Rectal smooth muscle tissue (tissue), 1 donor: ENCODE measurements at regions not wholly inside any gene's neighbourhood (a gene's known extent, or its start where the extent isn't known, plus 50 kb on each side); places are given as distances from the start of the nearest gene placed in this dataset.

Source experiments
- H3K27ac ChIP-seq: one replicate; pipeline ENCODE4 v1.7.0; 2013; ENCODE audit warnings: low read depth, low read length, inconsistent platforms
- H3K27me3 ChIP-seq: one replicate; pipeline ENCODE4 v1.7.0; 2013; ENCODE audit warnings: low read length; ENCODE audit not compliant: control insufficient read depth, insufficient read depth
- H3K36me3 ChIP-seq: one replicate; pipeline ENCODE4 v1.7.0; 2013; ENCODE audit warnings: low read length; ENCODE audit not compliant: control insufficient read depth, insufficient read depth
- H3K4me1 ChIP-seq: one replicate; pipeline ENCODE4 v1.7.0; 2013; ENCODE audit warnings: low read length; ENCODE audit not compliant: control insufficient read depth, insufficient read depth
- H3K4me3 ChIP-seq: one replicate; pipeline ENCODE4 v1.7.0; 2013; ENCODE audit warnings: low read length
- H3K9ac ChIP-seq: one replicate; pipeline ENCODE4 v1.7.0; 2013; ENCODE audit warnings: low read length

DNA sequence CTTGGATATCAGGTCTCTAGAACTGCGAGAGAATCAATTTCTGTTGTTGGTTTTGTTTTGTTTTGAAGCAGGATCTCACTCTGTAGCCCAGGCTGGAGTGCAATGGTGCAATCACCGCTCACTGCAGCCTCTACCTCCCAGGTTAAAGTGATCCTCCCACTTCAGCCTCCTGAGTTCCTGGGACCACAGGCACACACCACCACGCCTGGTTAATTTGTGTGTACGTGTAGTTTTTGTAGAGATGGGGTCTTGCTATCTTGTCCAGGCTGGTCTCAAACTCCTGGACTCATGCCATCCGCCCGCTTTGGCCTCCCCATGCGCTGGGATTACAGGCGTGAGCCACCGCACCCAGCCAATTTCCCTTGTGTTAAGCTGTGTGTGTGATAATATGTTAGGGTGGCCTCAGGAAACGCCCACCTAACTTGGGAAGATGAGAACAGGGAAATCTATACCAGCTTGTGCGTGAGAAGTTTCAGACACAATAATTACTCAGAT is 109.6 kb downstream of the SIK1 start:
- H3K4me1 ChIP-seq = no peaks in the 10 kb centered on the region
- no peak overlapping the region for H3K9ac ChIP-seq
- H3K27ac ChIP-seq = no peak overlapping the region
- no peaks in the 10 kb centered on the region for H3K36me3 ChIP-seq
- H3K4me3 ChIP-seq = no peak overlapping the region
- H3K27me3 ChIP-seq = peaks cover 2% of the 10 kb centered on the region

DNA sequence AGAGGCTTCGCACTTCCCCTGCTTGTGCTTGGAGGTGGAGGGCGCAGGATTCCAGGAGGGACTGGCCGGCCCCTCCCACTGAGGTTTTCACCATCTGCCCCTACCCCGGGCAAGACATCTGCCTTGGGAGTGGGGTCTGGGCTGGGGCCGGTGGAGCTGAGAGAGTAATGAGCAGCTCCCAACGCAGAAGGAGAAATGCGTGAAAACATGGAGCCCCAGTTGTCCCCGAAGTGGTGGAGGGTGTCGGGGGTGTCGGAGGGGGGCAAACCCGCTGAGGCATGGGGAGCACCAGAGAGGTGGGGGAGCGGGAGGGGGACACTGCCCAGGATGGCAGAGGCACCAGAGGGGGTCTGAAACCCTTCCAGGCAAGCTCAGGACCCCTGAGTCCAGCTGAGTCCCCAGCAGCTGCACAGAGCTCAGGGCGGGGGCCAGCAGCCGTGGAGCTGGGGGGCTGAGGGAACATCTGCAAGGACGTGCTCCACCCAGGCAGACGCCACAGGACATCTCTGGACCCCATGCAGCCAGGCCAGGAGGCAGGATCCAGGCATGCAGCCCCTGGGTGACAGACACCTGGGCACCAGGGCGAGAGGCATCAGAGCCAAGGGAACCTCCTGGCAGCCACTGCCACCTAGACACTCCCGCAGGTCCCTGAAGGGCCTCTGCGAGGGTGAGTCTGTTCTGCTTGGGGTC is 110.6 kb downstream of the SIK1 start:
- no peak overlapping the region for H3K9ac ChIP-seq
- H3K27me3 ChIP-seq = peaks cover 2% of the 10 kb centered on the region
- no peak overlapping the region for H3K27ac ChIP-seq
- H3K4me3 ChIP-seq = no peak overlapping the region
- no peaks in the 10 kb centered on the region for H3K4me1 ChIP-seq
- no peaks in the 10 kb centered on the region for H3K36me3 ChIP-seq

DNA sequence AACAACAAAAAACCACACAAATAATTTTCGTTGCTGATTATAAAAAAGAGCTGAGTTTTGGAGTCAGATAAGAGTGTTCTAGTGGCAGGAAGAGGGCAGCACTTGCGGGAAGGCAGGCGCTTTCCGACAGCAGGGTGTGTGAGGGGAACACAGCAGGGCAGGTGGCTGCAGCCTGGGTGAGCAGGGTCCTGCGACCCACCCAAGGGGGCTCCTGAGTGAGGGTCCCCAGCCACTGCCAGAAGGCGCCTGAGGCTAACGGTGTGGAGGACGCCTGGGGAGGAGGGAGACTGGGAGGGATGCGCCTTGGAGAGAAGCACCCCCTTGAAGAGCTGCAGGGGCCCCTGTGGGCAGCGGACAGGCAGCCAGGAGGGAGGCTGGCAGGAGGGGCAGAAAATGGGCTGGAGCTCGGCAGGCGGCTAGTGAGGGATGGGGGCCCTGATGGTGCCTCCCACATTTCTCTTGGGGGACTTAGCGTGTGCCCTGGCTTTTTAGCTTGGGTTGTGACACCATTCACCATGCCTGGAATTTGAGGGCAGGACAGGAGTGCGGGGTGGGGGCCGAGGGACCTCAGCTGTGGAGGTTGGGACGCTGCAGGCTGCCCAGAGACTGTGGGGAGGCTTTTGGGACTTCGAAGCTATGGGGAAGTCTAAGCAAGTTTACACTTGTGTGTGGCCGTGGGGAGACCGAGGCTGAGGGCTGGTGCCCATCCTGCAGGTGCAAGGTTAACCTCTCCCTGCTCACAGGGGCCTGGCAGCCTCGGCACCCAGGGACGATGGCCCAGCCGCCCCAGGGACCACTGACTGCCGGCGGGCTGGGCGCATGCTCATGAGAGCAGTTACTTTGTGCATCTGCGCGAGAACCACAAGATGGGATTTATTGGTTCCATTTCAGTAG is 111.4 kb downstream of the SIK1 start:
- Histone ChIP-seq H3K4me3 (no peak overlapping the region), H3K4me1 (no peaks in the 10 kb centered on the region), H3K27ac (no peak overlapping the region), H3K27me3 (peaks cover 2% of the 10 kb centered on the region), H3K36me3 (no peaks in the 10 kb centered on the region), H3K9ac (no peak overlapping the region)

DNA sequence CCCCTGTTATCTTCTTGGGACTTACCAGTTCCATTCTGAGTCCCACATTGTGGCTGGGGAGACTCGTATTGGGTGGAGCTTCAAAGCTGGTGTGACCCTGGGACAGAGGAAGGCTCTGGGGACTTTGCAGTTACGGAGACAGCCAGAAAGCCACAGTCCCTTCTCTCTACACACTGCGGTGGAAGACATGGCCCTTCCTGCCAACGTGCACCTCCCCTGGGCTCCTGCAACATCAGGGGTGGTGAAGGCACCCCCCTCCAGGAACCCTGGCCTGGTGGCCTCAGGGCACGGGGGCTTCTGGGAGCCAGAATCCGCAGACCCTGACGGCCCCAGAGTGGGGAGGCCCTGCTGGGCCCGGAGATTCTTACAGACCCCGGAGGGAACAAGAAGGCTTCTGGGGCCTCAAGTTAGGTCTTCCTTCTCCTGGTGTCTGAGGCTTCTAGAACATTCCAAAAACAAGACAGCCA is 113.0 kb downstream of the SIK1 start:
- Histone ChIP-seq H3K36me3 (no peaks in the 10 kb centered on the region), H3K4me1 (no peaks in the 10 kb centered on the region), H3K27ac (no peak overlapping the region), H3K27me3 (peaks cover 2% of the 10 kb centered on the region), H3K9ac (no peak overlapping the region), H3K4me3 (no peak overlapping the region)

DNA sequence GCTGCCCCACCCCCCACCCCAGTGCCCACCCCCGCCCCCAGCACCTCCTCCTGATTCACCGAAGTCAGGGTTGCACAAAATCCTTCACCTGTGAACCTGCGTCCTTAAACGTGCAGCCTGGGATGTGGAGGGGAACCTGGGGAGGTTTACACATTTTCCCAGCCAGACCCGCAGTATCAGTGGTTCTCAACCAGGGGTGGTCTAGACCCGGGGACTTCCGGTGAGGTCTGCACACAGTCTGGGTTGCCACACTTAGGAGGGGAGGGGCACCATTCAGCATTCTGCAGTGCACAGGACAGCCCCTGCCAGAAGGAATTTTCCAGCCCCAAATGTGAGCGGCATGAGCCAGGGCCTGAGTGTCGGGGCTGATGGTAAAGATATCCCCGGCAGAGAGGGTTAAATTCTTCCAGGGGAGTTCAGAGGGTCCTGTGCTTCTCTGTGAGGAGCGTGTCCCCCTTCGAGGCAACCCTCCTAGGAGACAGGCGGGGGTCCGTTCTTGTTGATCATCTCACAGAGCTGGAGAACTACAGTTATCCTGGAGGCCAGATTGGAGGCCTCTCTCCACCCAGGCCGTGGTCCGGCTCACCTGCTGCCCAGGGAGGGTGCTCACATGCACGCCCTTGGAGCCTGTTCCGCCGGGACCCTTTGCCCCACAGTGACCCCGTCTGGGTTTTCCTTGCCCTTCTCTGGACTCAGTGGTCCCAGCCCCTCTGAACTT is 113.6 kb downstream of the SIK1 start:
- no peak overlapping the region for H3K4me3 ChIP-seq
- peaks cover 2% of the 10 kb centered on the region for H3K27me3 ChIP-seq
- no peak overlapping the region for H3K27ac ChIP-seq
- H3K36me3 ChIP-seq = no peaks in the 10 kb centered on the region
- no peak overlapping the region for H3K9ac ChIP-seq
- H3K4me1 ChIP-seq = no peaks in the 10 kb centered on the region

DNA sequence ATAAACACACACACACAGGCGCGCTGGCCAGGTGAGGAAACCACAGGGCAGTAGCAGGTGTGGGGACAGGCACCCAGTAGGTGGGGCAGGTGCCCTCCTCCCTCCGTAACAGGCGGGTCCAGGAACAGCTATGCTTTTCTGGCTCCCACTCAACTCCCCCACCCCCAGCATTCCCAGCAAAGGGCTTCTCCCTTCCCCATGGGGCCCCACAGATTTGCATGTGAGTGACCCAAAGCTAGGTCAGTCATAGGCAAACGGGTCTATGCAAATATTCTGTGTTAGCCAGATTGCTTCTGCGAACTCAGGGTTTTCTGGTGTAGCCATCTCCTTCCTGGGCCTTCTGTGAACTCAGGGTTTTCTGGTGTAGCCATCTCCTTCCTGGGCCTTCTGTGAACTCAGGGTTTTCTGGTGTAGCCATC is 114.2 kb downstream of the SIK1 start:
- H3K36me3 ChIP-seq = no peaks in the 10 kb centered on the region
- H3K27ac ChIP-seq = no peak overlapping the region
- no peak overlapping the region for H3K9ac ChIP-seq
- H3K4me1 ChIP-seq = no peaks in the 10 kb centered on the region
- peaks cover 2% of the 10 kb centered on the region for H3K27me3 ChIP-seq
- H3K4me3 ChIP-seq = no peak overlapping the region

DNA sequence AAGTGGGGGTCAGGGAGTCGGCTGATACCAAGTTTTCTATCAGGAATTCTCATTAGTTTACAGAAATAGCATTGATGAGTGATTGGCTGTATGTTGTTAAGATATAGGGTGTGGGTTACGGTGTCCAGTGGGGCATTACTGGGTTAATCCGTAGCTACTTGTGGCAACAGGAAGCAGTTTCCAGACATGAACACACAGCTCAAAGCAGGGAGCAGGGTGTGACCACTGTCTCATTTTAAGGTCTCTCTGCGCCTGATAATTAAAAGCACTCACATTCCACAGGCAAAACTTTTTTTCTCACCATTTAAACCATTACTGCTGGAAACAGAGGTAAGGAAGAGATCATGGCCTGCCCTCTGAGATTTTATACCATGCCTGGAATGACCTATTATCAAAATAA is 114.9 kb downstream of the SIK1 start:
- peaks cover 2% of the 10 kb centered on the region for H3K27me3 ChIP-seq
- no peaks in the 10 kb centered on the region for H3K4me1 ChIP-seq
- no peaks in the 10 kb centered on the region for H3K36me3 ChIP-seq
- no peak overlapping the region for H3K27ac ChIP-seq
- H3K4me3 ChIP-seq = no peak overlapping the region
- H3K9ac ChIP-seq = no peak overlapping the region

DNA sequence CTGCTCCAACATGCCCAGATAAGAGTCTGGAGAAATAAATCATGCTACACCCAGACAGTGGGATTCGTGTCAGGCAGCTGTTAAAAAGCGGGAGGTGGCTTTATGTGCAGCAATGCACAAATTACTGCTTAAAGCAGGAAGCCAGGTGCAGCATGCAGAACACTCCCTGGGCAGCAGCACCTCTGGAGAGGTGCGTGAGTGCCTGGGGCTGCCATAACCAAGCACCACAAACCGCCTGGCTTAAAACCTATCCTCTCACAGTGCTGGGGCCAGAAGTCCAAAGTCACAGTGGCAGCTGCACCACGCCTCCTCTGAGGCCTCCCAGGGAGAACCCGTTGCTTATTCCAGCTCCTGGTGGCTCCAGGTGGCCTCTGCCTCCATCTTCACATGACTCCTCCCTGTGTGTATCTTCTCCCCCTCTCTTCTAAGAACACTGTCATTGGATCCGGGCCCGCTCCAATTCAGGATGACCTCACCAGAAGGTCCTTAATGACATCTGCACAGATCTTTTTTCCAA is 115.6 kb downstream of the SIK1 start:
- Histone ChIP-seq H3K9ac (no peak overlapping the region), H3K4me1 (no peaks in the 10 kb centered on the region), H3K27me3 (peaks cover 2% of the 10 kb centered on the region), H3K4me3 (no peak overlapping the region), H3K27ac (no peak overlapping the region), H3K36me3 (no peaks in the 10 kb centered on the region)

DNA sequence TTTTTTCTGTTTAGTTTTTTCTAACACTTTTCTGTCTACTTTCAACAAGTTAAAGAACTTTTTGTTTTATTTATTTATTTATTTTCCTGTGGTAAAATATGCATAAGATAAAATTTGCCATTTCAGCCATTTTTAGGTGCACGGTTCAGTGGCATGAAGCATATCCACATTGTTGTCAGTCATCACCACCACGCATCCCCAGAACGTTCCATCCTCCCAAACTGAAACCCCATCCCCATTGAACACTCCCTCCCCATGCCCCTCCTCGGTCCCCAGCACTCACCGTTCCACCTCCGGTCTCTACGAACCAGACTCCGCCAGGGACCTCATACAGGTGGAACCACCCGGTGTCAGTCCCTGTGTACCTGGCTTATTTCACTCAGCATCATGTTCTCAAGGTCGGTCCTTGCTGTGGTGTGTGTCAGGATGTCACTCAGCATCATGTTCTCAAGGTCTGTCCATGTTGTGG is 118.1 kb downstream of the SIK1 start:
- H3K9ac ChIP-seq = no peak overlapping the region
- H3K27ac ChIP-seq = no peak overlapping the region
- no peak overlapping the region for H3K4me3 ChIP-seq
- no peaks in the 10 kb centered on the region for H3K27me3 ChIP-seq
- H3K36me3 ChIP-seq = no peaks in the 10 kb centered on the region
- no peaks in the 10 kb centered on the region for H3K4me1 ChIP-seq

DNA sequence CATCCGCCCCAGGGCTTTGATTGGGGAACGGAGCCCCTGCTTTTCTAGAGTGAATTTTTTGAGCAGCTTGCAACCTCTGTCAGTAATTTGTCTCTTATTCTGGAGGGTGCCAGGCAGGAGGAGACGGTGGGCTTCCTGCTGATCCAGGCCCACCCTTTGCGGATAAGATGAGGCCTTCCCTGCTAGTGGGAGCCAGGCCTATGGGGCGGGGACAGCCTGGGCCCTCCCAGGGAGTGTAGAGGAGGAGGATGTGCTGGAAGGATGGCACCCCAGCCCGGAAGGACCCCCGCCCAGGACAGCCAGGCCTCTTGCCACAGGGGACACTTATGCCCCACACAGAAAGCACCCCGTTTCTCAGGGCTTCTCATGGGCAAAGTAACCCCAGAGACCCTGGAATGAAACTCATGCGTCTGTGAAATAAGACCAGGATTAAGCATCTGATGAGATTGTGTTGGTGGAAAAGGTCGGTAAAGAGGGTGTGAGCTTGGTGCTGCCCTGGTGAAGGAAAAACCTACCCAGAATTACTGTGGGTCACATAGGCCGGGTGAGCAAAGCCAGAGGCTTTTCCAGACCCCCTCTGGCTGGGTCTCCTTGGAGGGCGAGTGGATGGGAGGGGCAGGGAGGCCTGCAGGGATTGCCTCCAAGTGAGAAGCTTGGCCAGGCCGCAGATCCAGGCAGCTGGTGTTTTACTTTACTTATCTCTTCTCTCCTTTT is 118.7 kb downstream of the SIK1 start:
- Histone ChIP-seq H3K27ac (no peak overlapping the region), H3K36me3 (no peaks in the 10 kb centered on the region), H3K4me3 (no peak overlapping the region), H3K27me3 (no peaks in the 10 kb centered on the region), H3K4me1 (no peaks in the 10 kb centered on the region), H3K9ac (no peak overlapping the region)

DNA sequence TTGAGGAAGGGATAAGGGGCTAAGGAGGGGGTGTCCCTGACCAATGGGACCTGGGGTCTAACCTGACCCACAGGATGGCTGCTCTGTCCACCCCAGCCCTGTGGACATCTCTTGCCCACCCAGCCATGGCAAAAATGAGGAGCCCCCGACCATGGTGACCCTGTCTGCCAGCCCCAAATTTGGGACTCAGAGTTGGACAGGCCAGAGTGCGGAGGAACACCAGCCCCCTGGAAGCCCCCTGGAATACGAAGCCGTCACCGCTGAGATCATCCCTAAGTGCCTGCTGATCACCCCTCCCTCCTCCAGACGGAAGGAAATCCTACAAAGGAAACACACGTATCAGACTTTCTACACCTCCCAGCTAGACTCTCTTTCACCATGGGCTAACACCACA is 119.3 kb downstream of the SIK1 start:
- H3K27ac ChIP-seq = no peak overlapping the region
- no peak overlapping the region for H3K4me3 ChIP-seq
- H3K4me1 ChIP-seq = no peaks in the 10 kb centered on the region
- H3K36me3 ChIP-seq = no peaks in the 10 kb centered on the region
- no peak overlapping the region for H3K9ac ChIP-seq
- H3K27me3 ChIP-seq = no peaks in the 10 kb centered on the region
